Gastrocnemius medialis (tissue), 4 donors: ENCODE measurements at regions not wholly inside any gene's neighbourhood (a gene's known extent, or its start where the extent isn't known, plus 50 kb on each side); places are given as distances from the start of the nearest gene placed in this dataset.

Experiments
- ATAC-seq, 2 donors: fragments of 150-250 bp; one replicate each; pipeline ENCODE4 v1.9.1; 2016
- DNase-seq, 2 donors: peaks; one replicate each; pipeline ENCODE4 v3.0.0-alpha.2; 2019
- H3K27ac ChIP-seq, 4 donors: fragments of 200-600 bp; sonication (generic); 1 replicate in 1 of 4; 2 replicates in 3 of 4; pipeline ENCODE4 v1.5.1; 2016 to 2018; ENCODE audit warnings: mild to moderate bottlenecking in 2 of 4, moderate library complexity in 1 of 4
- H3K27me3 ChIP-seq, 3 donors: fragments of 200-600 bp; sonication (generic) in 2 of 3; 1 replicate in 1 of 3; 2 replicates in 2 of 3; pipeline versions ENCODE4 v1.5.1 to v1.6.0; 2016 to 2019; ENCODE audit warnings: mild to moderate bottlenecking in 1 of 3, moderate library complexity in 1 of 3
- H3K36me3 ChIP-seq, 2 donors: fragments of 200-600 bp; sonication (generic) in 1 of 2; one replicate each; pipeline ENCODE4 v1.5.1; 2017 to 2018
- H3K4me1 ChIP-seq, 2 donors: fragments of 200-600 bp; sonication (generic) in 1 of 2; one replicate each; pipeline ENCODE4 v1.5.1; 2016 to 2017; ENCODE audit warnings: mild to moderate bottlenecking in 2 of 2
- H3K4me3 ChIP-seq, 4 donors: fragments of 200-600 bp; sonication (generic) in 3 of 4; 1 replicate in 1 of 4; 2 replicates in 3 of 4; pipeline ENCODE4 v1.5.1; 2016 to 2019; ENCODE audit warnings: mild to moderate bottlenecking in 2 of 4
- H3K9me3 ChIP-seq, 3 donors: fragments of 200-600 bp; sonication (generic) in 2 of 3; 1 replicate in 1 of 3; 2 replicates in 2 of 3; pipeline ENCODE4 v1.5.1; 2016 to 2019
- CTCF ChIP-seq, 5 experiments: fragments of 450-650 bp in 3 of 5; fragments of 200-600 bp in 2 of 5; sonication (generic) in 2 of 5; IDR thresholded peaks in 4 of 5; conservative IDR thresholded peaks in 1 of 5; 1 replicate in 4 of 5; 2 replicates in 1 of 5; pipeline ENCODE4 v1.5.1; 2016 to 2019; ENCODE audit warnings: antibody characterized with exemption in 5 of 5, mild to moderate bottlenecking in 3 of 5, moderate library complexity in 3 of 5
- POLR2A ChIP-seq, 2 donors: fragments of 450-650 bp; IDR thresholded peaks; one replicate each; pipeline ENCODE4 v1.6.1; 2017; ENCODE audit warnings: antibody characterized with exemption in 2 of 2, mild to moderate bottlenecking in 2 of 2, moderate library complexity in 2 of 2
- in situ Hi-C, 4 donors: fragments of 200-750 bp; cut with MboI; loops; one replicate each; pipeline versions ENCODE4 v1.15.0 to v1.8.0; 2017; ENCODE audit warnings: low sequenced_read_pairs in 4 of 4
- intact Hi-C: fragments of 100-400 bp; cut with DNase I; formaldehyde crosslinking; loops from one replicate; pipeline ENCODE4 v1.15.1; 2023; ENCODE audit warnings: low total_unique reads

GRCh38 chr4:75244325-75244724, 269.9 kb downstream of the RCHY1 start:
- no peak overlapping the region for H3K4me3 ChIP-seq
- in situ Hi-C loops (no loop called here), intact Hi-C loops (no loop called here)
- H3K27ac ChIP-seq = no peak overlapping the region
- TF ChIP-seq POLR2A (IDR thresholded peaks at IDR 0.05) (no peak), CTCF (IDR thresholded peaks at IDR 0.05 in 4 of 5, conservative IDR thresholded peaks at IDR 0.05 in 1 of 5) (no peak)
- H3K36me3 ChIP-seq = no peaks in the 10 kb centered on the region
- H3K27me3 ChIP-seq = no peaks in the 10 kb centered on the region
- ATAC-seq (no peak), DNase-seq (no peak)
- no peaks in the 10 kb centered on the region for H3K4me1 ChIP-seq
- H3K9me3 ChIP-seq = peaks cover 0 to under 1% (median 0%) of the 10 kb centered on the region in 3 donors

- no peaks in the 10 kb centered on the region for H3K27me3 ChIP-seq
- ATAC-seq = no peak
- TF ChIP-seq CTCF (IDR thresholded peaks at IDR 0.05 in 4 of 5, conservative IDR thresholded peaks at IDR 0.05 in 1 of 5) (no peak), POLR2A (IDR thresholded peaks at IDR 0.05) (no peak)
Observed at GRCh38 chr4:75243570-75243969, 270.6 kb downstream of the RCHY1 start.

GRCh38 chr4:75235359-75235951, 278.7 kb downstream of the RCHY1 start:
- ATAC-seq = no peak
- TF ChIP-seq CTCF (IDR thresholded peaks at IDR 0.05 in 4 of 5, conservative IDR thresholded peaks at IDR 0.05 in 1 of 5) = no peak
- no peak for TF ChIP-seq POLR2A (IDR thresholded peaks at IDR 0.05)
- Histone ChIP-seq H3K27me3 (no peaks in the 10 kb centered on the region), H3K4me3 (no peak overlapping the region), H3K4me1 (no peaks in the 10 kb centered on the region), H3K27ac (no peak overlapping the region), H3K36me3 (no peaks in the 10 kb centered on the region), H3K9me3 (peaks cover 0 to 6% (median 0%) of the 10 kb centered on the region in 3 donors)
- no peak for DNase-seq
- in situ Hi-C loops = no loop called here
- intact Hi-C loops = no loop called here

More at GRCh38 chr4:75243570-75243969, 270.6 kb downstream of the RCHY1 start:
- in situ Hi-C loops = no loop called here
- Histone ChIP-seq H3K4me1 (no peaks in the 10 kb centered on the region), H3K27ac (no peak overlapping the region), H3K36me3 (no peaks in the 10 kb centered on the region), H3K4me3 (no peak overlapping the region), H3K9me3 (peaks cover 0 to 6% (median 0%) of the 10 kb centered on the region in 3 donors)
- intact Hi-C loops = no loop called here
- DNase-seq = no peak

- Histone ChIP-seq H3K4me3 (no peak overlapping the region), H3K36me3 (no peaks in the 10 kb centered on the region), H3K9me3 (no peaks in the 10 kb centered on the region), H3K4me1 (no peaks in the 10 kb centered on the region), H3K27ac (no peak overlapping the region), H3K27me3 (no peaks in the 10 kb centered on the region)
- TF ChIP-seq CTCF (IDR thresholded peaks at IDR 0.05 in 4 of 5, conservative IDR thresholded peaks at IDR 0.05 in 1 of 5) (no peak), POLR2A (IDR thresholded peaks at IDR 0.05) (no peak)
- DNase-seq (no peak), ATAC-seq (no peak)
- intact Hi-C loops (no loop called here), in situ Hi-C loops (no loop called here)
Observed at GRCh38 chr4:75232546-75232945, 281.7 kb downstream of the RCHY1 start.
